GM12891 (cell line): ENCODE measurements at regions not wholly inside any gene's neighbourhood (a gene's known extent, or its start where the extent isn't known, plus 50 kb on each side); places are given as distances from the start of the nearest gene placed in this dataset.

Experiments
- POLR2A ChIP-seq: IDR thresholded peaks from 2 replicates; pipeline ENCODE4 v1.6.1; 2011; ENCODE audit warnings: low read depth, low read length, control low read depth
- TAF1 ChIP-seq: IDR thresholded peaks from 2 replicates; pipeline ENCODE4 v1.6.1; 2011; ENCODE audit warnings: low read depth, low read length, control low read depth

DNA sequence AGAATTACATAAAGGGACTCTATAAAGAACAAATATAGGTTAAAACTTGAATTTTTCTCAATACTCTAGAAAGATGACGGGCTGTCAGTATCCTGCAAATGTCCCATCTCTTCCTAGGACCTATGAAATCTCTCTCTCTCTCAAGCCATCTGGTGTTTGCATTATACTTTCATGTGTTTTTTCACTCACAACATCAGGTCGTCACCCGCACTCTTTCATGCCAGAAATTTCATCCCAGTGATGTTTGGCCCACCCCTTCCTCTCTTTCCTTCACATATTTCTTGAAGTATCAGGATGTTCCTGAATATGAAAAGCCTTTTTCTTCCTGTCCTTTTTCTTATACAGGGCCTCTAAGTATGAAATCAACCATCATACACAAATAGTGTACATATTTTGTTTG lies 63.3 kb upstream of the GAS1 start:
- TF ChIP-seq TAF1 (no peak), POLR2A (no peak)
